Neural crest cell (in vitro differentiated cells): ENCODE measurements at regions not wholly inside any gene's neighbourhood (a gene's known extent, or its start where the extent isn't known, plus 50 kb on each side); places are given as distances from the start of the nearest gene placed in this dataset.

Source experiments
- DNase-seq: peaks from one replicate; pipeline ENCODE4 v3.0.0; 2021; ENCODE audit warnings: low read depth, mixed read lengths, low spot score
- H3K27ac Mint-ChIP-seq: one replicate; pipeline ENCODE4 v1.8.0; 2021; ENCODE audit warnings: mild to moderate bottlenecking, mixed read lengths; ENCODE audit not compliant: unreplicated experiment
- H3K27me3 Mint-ChIP-seq: 2 replicates; pipeline ENCODE4 v1.8.0; 2021; ENCODE audit warnings: low read depth, mild to moderate bottlenecking, mixed read lengths
- H3K36me3 Mint-ChIP-seq: 2 replicates; pipeline ENCODE4 v1.8.0; 2021; ENCODE audit warnings: low read depth, mild to moderate bottlenecking, mixed read lengths
- H3K4me1 Mint-ChIP-seq: 2 replicates; pipeline ENCODE4 v1.8.0; 2021; ENCODE audit warnings: mixed read lengths
- H3K4me3 Mint-ChIP-seq: one replicate; pipeline ENCODE4 v1.8.0; 2021; ENCODE audit warnings: mild to moderate bottlenecking, mixed read lengths
- H3K9me3 Mint-ChIP-seq: 2 replicates; pipeline ENCODE4 v1.8.0; 2021; ENCODE audit warnings: mixed read lengths
- CTCF ChIP-seq: fragments of 200-600 bp; sonication (generic); conservative IDR thresholded peaks from 2 replicates; pipeline ENCODE4 v1.5.0; 2021; ENCODE audit warnings: antibody characterized with exemption, mild to moderate bottlenecking

GRCh38 chr9:105921057-105921726 lies 226.9 kb downstream of the TMEM38B start:
- H3K27me3 Mint-ChIP-seq: no peaks in the 10 kb centered on the region
- no peak overlapping the region for H3K27ac Mint-ChIP-seq
- H3K4me1 Mint-ChIP-seq: peaks cover 3% of the 10 kb centered on the region

DNA sequence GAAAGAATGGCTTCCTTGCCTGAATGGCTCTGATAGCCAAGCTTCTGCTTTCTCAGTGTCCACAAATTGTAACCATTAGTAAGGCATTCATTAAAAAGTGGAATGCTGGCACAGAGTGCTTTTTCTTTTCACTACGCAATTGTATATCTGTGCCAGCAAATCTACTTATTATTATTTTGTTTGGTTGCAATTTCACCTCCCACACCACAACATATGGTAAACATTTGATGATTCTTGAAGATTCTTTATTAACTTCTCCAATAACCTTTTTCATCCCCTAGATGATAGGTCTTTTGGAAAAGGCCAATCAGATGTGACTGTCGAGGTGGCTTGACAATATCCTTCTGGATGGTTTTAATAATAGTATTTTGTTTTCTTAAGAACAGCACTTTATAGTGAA lies 234.1 kb downstream of the TMEM38B start:
- Mint-ChIP-seq H3K27ac (no peak overlapping the region), H3K4me1 (peaks cover 18% of the 10 kb centered on the region), H3K9me3 (peaks cover 5% of the 10 kb centered on the region), H3K27me3 (no peaks in the 10 kb centered on the region), H3K4me3 (no peak overlapping the region), H3K36me3 (peaks cover 8% of the 10 kb centered on the region)
- TF ChIP-seq CTCF: no peak
- DNase-seq: no peak

More at GRCh38 chr9:105921057-105921726, 226.9 kb downstream of the TMEM38B start:
- no peak for TF ChIP-seq CTCF
- H3K4me3 Mint-ChIP-seq: no peak overlapping the region
- H3K36me3 Mint-ChIP-seq: no peaks in the 10 kb centered on the region
- H3K9me3 Mint-ChIP-seq: peaks cover 17% of the 10 kb centered on the region
- no peak for DNase-seq

GRCh38 chr9:105930011-105930627 lies 235.8 kb downstream of the TMEM38B start:
- H3K4me3 Mint-ChIP-seq: no peak overlapping the region
- peaks cover 10% of the 10 kb centered on the region for H3K9me3 Mint-ChIP-seq
- no peak for TF ChIP-seq CTCF
- no peaks in the 10 kb centered on the region for H3K27me3 Mint-ChIP-seq
- H3K27ac Mint-ChIP-seq: peak overlapping the region; percentile 7
- no peak for DNase-seq
- peaks cover 17% of the 10 kb centered on the region for H3K36me3 Mint-ChIP-seq
- peaks cover 18% of the 10 kb centered on the region for H3K4me1 Mint-ChIP-seq

DNA sequence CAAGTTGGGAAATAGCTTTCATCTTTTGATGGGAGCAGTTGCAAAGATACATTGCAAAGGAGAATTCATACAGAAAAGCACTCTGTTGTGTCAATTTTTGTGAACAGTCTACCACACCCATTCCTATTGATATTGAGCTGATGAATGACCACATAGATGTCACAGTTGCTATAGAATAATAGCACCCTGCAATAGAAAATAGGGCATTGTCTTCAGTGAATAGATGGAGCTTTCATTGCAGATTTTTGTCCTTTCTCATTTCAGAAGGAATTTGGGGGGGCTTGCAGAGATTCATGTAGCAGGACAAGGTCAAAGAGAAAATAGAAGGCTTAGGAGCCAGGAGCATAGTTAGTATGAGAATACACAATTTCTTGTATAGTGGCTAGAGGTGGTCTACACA lies 237.9 kb downstream of the TMEM38B start:
- no peak overlapping the region for H3K4me3 Mint-ChIP-seq
- no peak overlapping the region for H3K27ac Mint-ChIP-seq
- H3K36me3 Mint-ChIP-seq: peaks cover 17% of the 10 kb centered on the region

GRCh38 chr9:105950448-105950847 lies 256.1 kb downstream of the TMEM38B start:
- Mint-ChIP-seq H3K4me3 (no peak overlapping the region), H3K4me1 (no peaks in the 10 kb centered on the region), H3K9me3 (peaks cover 26% of the 10 kb centered on the region), H3K27ac (no peak overlapping the region), H3K27me3 (no peaks in the 10 kb centered on the region), H3K36me3 (peaks cover 30% of the 10 kb centered on the region)
- DNase-seq: no peak
- TF ChIP-seq CTCF: no peak

More for the DNA sequence above, 237.9 kb downstream of the TMEM38B start:
- no peaks in the 10 kb centered on the region for H3K27me3 Mint-ChIP-seq
- H3K9me3 Mint-ChIP-seq: peaks cover 12% of the 10 kb centered on the region
- no peak for TF ChIP-seq CTCF
- no peak for DNase-seq
- peaks cover 14% of the 10 kb centered on the region for H3K4me1 Mint-ChIP-seq
